Fibroblast of villous mesenchyme (primary cell): ENCODE measurements at regions not wholly inside any gene's neighbourhood (a gene's known extent, or its start where the extent isn't known, plus 50 kb on each side); places are given as distances from the start of the nearest gene placed in this dataset.

Source experiments
- DNase-seq: peaks from one replicate; pipeline ENCODE4 v3.0.0-alpha.2; 2010; ENCODE audit warnings: low read depth
- H3K4me3 ChIP-seq: 2 replicates; pipeline ENCODE4 v1.5.1; 2011; ENCODE audit warnings: low read depth, mild to moderate bottlenecking, low read length
- CTCF ChIP-seq: IDR thresholded peaks from 2 replicates; pipeline ENCODE4 v1.5.1; 2012; ENCODE audit warnings: low read depth, mild to moderate bottlenecking, low read length; ENCODE audit not compliant: insufficient read depth

- DNase-seq: no peak
- no peak overlapping the region for H3K4me3 ChIP-seq
- no peak for TF ChIP-seq CTCF
These were observed 225.9 kb downstream of the BRD1 start for GRCh38 chr22:49601614-49602321.

GRCh38 chr22:49600891-49601431 lies 226.7 kb downstream of the BRD1 start:
- DNase-seq: no peak

GRCh38 chr22:49600468-49600867 lies 227.2 kb downstream of the BRD1 start:
- no peak for TF ChIP-seq CTCF
- no peak overlapping the region for H3K4me3 ChIP-seq
- DNase-seq: no peak

More at GRCh38 chr22:49600891-49601431, 226.7 kb downstream of the BRD1 start:
- H3K4me3 ChIP-seq: no peak overlapping the region
- TF ChIP-seq CTCF: no peak

- no peak overlapping the region for H3K4me3 ChIP-seq
- no peak for DNase-seq
- TF ChIP-seq CTCF: no peak
These were observed 227.8 kb downstream of the BRD1 start for GRCh38 chr22:49599691-49600455.

GRCh38 chr22:49599039-49599438 lies 228.6 kb downstream of the BRD1 start:
- no peak overlapping the region for H3K4me3 ChIP-seq
- no peak for DNase-seq
- no peak for TF ChIP-seq CTCF

- H3K4me3 ChIP-seq: no peak overlapping the region
- no peak for TF ChIP-seq CTCF
- no peak for DNase-seq
These were observed 229.3 kb downstream of the BRD1 start for GRCh38 chr22:49598338-49598737.
